ENCODE measurements at regions not wholly inside any gene's neighbourhood (a gene's known extent, or its start where the extent isn't known, plus 50 kb on each side); places are given as distances from the start of the nearest gene placed in this dataset.

DNA sequence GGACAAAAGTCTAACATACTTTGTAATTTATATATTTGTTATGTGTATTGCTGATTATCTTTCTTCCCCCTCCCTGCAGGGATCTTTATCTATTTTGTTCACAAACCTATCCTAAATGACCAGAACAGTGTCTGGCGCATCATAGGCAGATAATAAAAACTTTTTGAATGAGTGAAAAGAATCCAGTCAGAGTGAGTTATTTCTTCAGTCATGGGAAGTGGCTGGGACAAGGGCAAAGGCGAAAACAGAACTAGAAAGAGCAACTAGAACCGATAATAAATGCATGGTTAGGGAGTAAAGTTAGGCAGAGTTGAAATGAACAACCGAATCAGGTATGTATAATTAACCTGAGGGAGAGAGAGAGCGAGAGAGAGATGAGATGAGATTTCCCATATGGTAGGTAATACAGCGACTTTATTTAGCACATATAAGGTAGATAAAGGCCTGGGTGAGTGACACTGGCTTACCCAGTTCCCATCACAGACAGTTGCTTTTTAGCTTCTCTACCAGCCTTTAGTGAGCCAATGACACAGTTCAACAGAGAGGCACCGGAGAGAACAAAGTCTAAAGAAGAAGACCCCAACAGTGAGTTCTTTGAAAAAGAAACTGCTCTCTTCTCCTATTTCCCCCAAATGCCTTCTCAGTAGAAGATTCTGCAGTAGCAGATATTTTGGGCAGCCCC lies 59.1 kb upstream of the EML4 start (continued):
- TF ChIP-seq, protein P1, sequence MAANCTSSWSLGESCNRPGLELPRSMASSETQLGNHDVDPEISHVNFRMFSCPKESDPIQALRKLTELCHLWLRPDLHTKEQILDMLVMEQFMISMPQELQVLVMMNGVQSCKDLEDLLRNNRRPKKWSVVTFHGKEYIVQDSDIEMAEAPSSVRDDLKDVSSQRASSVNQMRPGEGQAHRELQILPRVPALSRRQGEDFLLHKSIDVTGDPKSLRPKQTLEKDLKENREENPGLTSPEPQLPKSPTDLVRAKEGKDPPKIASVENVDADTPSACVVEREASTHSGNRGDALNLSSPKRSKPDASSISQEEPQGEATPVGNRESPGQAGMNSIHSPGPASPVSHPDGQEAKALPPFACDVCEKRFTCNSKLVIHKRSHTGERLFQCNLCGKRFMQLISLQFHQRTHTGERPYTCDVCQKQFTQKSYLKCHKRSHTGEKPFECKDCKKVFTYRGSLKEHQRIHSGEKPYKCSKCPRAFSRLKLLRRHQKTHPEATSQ (CRISPR knock-in tag; IDR thresholded peaks at IDR 0.05; ENCODE audit: borderline replicate concordance) = 0 out of 2 replicates have a peak, but pooled peaks have one; percentile 37
- TF ChIP-seq THYN1 (CRISPR knock-in tag; IDR thresholded peaks at IDR 0.05; ENCODE audit: borderline replicate concordance, low read depth) = 0 out of 2 replicates have a peak, but pooled peaks have one; percentile 61
- TF ChIP-seq, protein P2, sequence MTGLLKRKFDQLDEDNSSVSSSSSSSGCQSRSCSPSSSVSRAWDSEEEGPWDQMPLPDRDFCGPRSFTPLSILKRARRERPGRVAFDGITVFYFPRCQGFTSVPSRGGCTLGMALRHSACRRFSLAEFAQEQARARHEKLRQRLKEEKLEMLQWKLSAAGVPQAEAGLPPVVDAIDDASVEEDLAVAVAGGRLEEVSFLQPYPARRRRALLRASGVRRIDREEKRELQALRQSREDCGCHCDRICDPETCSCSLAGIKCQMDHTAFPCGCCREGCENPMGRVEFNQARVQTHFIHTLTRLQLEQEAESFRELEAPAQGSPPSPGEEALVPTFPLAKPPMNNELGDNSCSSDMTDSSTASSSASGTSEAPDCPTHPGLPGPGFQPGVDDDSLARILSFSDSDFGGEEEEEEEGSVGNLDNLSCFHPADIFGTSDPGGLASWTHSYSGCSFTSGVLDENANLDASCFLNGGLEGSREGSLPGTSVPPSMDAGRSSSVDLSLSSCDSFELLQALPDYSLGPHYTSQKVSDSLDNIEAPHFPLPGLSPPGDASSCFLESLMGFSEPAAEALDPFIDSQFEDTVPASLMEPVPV (CRISPR knock-in tag; IDR thresholded peaks at IDR 0.05) = no peak
- TF ChIP-seq PHF21A (CRISPR knock-in tag; IDR thresholded peaks at IDR 0.05) = 0 out of 2 replicates have a peak, but pooled peaks have one; percentile 58
- 0 out of 2 replicates have a peak, but pooled peaks have one; percentile 61 for TF ChIP-seq ZNF775 (CRISPR knock-in tag; IDR thresholded peaks at IDR 0.05; ENCODE audit: borderline replicate concordance)
- TF ChIP-seq SOX6 (IDR thresholded peaks at IDR 0.05) = no peak
- 0 out of 2 replicates have a peak, but pooled peaks have one; percentile 31 for TF ChIP-seq SOX6 (CRISPR knock-in tag; IDR thresholded peaks at IDR 0.05)

DNA sequence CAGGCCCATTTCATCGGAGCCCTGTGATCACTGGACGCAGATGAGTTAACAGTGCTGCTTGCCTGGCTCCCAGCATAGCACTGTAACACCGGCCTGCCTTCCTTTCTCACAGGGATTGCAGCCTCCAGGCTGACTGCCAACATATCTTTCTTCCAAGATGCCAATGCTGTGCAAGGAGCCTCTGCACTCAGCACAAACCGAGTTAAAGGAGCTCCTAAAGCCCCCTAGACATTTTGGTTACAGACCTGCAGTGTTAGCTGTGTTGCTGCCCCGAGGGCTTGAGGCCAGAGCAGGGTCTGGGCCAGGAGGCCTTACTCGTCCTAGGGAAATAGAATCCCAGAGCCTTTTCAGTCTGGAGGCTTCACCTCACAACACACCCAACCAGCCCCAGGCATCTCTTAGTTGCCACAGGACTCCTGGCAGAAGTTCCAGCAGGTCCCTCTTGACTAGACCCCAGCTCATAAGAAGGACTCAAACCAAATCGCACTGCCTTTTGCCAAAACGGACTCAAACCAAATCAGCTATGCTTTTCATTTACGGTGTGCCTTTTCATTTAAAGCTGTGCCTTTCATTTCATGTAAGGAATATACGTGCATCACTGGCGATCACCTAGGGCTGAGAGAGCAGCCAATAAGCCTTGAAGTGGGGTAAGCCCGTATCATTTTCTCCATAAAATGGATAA lies 58.4 kb upstream of the EML4 start:
- Histone ChIP-seq H3K4me2 (ENCODE audit: low read depth, low read length) (peak overlapping the region; percentile 61), H3K79me2 (ENCODE audit: insufficient read depth, low read length) (peaks cover 18% of the 10 kb centered on the region), H3K36me3 (replicated peaks in 1 of 2; ENCODE audit: control insufficient read depth in 1 of 2, insufficient read depth in 2 of 2, low read length in 2 of 2) (no peaks in the 10 kb centered on the region), H4K20me1 (ENCODE audit: insufficient read depth, low read length) (no peaks in the 10 kb centered on the region), H3K4me3 (replicated peaks in 1 of 3; ENCODE audit: insufficient read depth in 1 of 3, low read depth in 2 of 3, low read length in 3 of 3) (peak overlapping the region in 1 of 3 experiments; percentile 25; a peak in 2 of 6 replicates), H3K9ac (ENCODE audit: insufficient read depth, low read depth, low read length) (peak overlapping the region; percentile 39), H3K27me3 (ENCODE audit: control insufficient read depth in 1 of 2, insufficient read depth in 2 of 2, low read length in 2 of 2) (no peaks in the 10 kb centered on the region), H3K9me3 (ENCODE audit: low read length) (no peaks in the 10 kb centered on the region), H3K4me1 (ENCODE audit: insufficient read depth, low read length) (peaks cover 95% of the 10 kb centered on the region), H2AFZ (ENCODE audit: low read length) (peak overlapping the region; percentile 9), H3K27ac (ENCODE audit: extremely low read length, insufficient read depth, low read length) (peak overlapping the region; percentile 54)
- intact Hi-C loops (cut with micrococcal nuclease; ENCODE audit: unreplicated experiment) = no loop called here
- POLR2A ChIA-PET = interaction anchor here (1.0 to 1.7 kb wide), 6 partner anchors 15 to 80 kb away, joined by 3 to 15 read pairs (median 6); no protein-coding TSS in a partner anchor
- FAIRE-seq (no peak), DNase-seq (ENCODE audit: low spot score) (no peak), ATAC-seq (peak; percentile 68)
- WGBS (ENCODE audit: low lambda C conversion rate) = 71% methylated on average over 11 of the region's 12 CpGs
- in situ Hi-C loops (cut with HindIII; ENCODE audit: extremely low pct_ligation_motif_present, low pct_unique_long_range_greater_than_20kb) = no loop called here
- CTCF ChIA-PET (ENCODE audit: low intra/inter-chr PET ratio, low total read pairs) = no interaction called here
- no TSS peak for BruUV-seq (replicated peaks)
- no peak for TF ChIP-seq MAF1 (CRISPR knock-in tag; IDR thresholded peaks at IDR 0.05; ENCODE audit: borderline replicate concordance)
- TF ChIP-seq ZFY (CRISPR knock-in tag; IDR thresholded peaks at IDR 0.05) = peak; percentile 48
- TF ChIP-seq MLLT10 (CRISPR knock-in tag; IDR thresholded peaks at IDR 0.05) = no peak
- TF ChIP-seq FOXC1 (CRISPR knock-in tag; IDR thresholded peaks at IDR 0.05; ENCODE audit: borderline replicate concordance) = 0 out of 2 replicates have a peak, but pooled peaks have one; percentile 36
- peak; percentile 68; the same call in 1 of the 2 replicates for TF ChIP-seq SMAD1 (CRISPR knock-in tag; IDR thresholded peaks at IDR 0.05; ENCODE audit: borderline replicate concordance, low read depth)
- TF ChIP-seq NFKB2 (CRISPR knock-in tag; IDR thresholded peaks at IDR 0.05; ENCODE audit: borderline replicate concordance) = peak; percentile 53; the same call in 1 of the 2 replicates
- TF ChIP-seq PHF21A (CRISPR knock-in tag; IDR thresholded peaks at IDR 0.05) = peak; percentile 38; the same call in 1 of the 2 replicates
- peak; percentile 40; the same call in 1 of the 2 replicates for TF ChIP-seq ZNF652 (CRISPR knock-in tag; IDR thresholded peaks at IDR 0.05; ENCODE audit: borderline replicate concordance, low read depth)

Measured in HepG2 (cell line).